Fibroblast of pulmonary artery (primary cell): ENCODE measurements at regions not wholly inside any gene's neighbourhood (a gene's known extent, or its start where the extent isn't known, plus 50 kb on each side); places are given as distances from the start of the nearest gene placed in this dataset.

ENCODE experiments used
- DNase-seq: peaks from one replicate; pipeline ENCODE4 v3.0.0-alpha.2; 2010; ENCODE audit warnings: low read depth
- H3K4me3 ChIP-seq: replicated peaks from 2 replicates; pipeline ENCODE4 v1.5.1; 2011; ENCODE audit warnings: low read depth, mild to moderate bottlenecking, control low read depth, low read length, moderate library complexity
- TF ChIP-seq, protein P1 (sequence below): IDR thresholded peaks from 2 replicates; pipeline ENCODE4 v1.5.1; 2011; ENCODE audit warnings: mild to moderate bottlenecking, control low read depth, low read length, inconsistent platforms; ENCODE audit errors: missing control alignments

DNA sequence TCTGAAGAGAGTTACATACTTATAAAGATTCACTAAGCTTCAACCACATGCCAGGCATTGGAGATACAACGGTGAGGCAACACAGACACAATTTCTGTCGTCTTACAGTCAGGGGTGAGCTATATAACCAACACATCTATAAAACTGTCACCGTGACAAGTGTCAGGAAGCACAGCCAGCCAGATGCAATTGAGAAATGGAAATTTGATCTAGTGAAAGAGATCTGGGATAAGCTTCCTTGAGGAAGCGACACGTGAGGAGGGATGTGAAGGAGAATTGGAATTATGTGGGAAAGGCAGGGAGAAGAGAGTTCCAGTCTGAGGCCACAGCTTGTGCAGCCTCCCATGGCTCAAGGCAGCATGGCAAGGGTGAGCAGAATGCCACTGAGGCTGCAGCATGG, 50.9 kb upstream of the ZNF354B start:
- no peak overlapping the region for H3K4me3 ChIP-seq
- TF ChIP-seq, protein P1, sequence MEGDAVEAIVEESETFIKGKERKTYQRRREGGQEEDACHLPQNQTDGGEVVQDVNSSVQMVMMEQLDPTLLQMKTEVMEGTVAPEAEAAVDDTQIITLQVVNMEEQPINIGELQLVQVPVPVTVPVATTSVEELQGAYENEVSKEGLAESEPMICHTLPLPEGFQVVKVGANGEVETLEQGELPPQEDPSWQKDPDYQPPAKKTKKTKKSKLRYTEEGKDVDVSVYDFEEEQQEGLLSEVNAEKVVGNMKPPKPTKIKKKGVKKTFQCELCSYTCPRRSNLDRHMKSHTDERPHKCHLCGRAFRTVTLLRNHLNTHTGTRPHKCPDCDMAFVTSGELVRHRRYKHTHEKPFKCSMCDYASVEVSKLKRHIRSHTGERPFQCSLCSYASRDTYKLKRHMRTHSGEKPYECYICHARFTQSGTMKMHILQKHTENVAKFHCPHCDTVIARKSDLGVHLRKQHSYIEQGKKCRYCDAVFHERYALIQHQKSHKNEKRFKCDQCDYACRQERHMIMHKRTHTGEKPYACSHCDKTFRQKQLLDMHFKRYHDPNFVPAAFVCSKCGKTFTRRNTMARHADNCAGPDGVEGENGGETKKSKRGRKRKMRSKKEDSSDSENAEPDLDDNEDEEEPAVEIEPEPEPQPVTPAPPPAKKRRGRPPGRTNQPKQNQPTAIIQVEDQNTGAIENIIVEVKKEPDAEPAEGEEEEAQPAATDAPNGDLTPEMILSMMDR, result no peak
- no peak for DNase-seq

DNA sequence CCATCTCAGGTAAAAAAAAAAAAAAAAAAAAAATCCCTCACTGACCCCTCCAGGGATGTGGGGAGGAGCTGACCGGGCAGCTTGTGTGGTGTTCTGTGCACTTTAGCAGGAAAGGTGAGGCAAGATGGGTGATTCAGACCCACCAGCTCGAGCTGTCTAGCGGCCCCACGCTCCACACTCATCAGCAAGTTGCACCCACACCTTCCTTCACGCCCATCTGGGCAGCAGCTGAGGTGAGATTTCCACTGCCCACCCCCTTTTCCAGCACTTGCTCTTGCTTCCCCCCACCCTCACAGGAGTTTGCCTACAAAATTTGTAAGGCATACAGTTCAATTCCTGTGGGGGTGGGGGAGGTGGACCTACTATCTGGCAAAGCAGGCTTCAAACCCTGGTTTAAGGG, 58.7 kb upstream of the ZNF354B start:
- H3K4me3 ChIP-seq, result no peak overlapping the region
- DNase-seq, result no peak
- TF ChIP-seq, protein P1, result no peak

DNA sequence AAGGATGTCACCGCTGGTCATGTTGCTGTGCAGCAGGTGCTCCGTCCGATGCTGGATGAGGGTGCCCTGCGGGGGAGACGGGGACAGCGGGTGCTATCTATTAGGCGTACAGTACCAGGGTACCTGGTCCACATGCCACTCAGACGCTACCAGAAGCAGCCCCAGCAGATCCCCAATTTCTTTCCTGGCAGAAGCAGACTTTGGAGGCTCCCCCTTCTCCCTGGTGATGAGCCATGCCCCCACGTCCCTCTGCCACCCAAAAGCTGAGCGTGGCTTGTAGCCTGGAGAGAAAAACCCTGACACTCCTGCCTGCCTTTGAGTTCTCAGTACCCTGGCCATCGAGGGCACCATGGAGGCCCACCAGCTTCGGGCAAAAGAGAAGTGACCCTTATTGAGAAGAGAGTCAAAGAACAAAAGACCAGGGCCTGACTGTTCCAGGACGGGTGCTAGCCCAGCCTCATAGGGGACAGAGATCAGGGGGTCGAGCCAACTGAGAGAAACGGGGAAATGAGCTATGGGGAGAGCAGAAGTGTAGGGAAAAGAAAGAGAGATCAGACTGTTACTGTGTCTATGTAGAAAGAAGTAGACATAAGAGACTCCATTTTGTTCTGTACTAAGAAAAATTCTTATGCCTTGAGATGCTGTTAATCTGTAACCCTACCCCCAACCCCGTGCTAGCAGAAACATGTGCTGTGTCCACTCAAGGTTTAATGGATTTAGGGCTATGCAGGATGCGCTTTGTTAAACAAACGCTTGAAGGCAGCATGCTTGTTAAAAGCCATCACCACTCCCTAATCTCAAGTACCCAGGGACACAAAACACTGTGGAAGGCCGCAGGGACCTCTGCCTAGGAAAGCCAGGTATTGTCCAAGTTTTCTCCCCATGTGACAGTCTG, 62.0 kb upstream of the ZNF354B start:
- TF ChIP-seq, protein P1, result no peak
- H3K4me3 ChIP-seq, result no peak overlapping the region
- DNase-seq, result no peak

DNA sequence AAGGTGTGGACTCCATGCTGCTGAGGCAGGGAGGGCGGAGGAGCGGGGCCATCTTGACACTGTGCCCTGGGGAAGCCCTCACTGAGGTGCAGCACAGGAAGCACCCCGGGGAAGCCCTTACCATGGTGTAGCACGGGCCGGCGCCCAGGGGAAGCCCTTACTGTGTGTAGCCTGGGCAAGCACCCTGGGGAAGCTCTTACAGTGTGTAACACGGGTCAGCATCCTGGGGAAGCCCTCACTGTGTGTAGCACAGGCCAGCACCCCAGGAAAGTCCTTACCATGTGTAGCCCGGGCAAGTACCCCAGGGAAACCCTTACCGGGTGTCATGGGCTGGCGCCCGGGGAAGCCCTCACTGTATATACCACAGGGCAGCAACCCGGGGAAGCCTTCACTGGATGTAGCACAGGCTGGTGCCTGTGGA, 62.6 kb upstream of the ZNF354B start:
- H3K4me3 ChIP-seq, result no peak overlapping the region
- TF ChIP-seq, protein P1, result no peak
- no peak for DNase-seq

DNA sequence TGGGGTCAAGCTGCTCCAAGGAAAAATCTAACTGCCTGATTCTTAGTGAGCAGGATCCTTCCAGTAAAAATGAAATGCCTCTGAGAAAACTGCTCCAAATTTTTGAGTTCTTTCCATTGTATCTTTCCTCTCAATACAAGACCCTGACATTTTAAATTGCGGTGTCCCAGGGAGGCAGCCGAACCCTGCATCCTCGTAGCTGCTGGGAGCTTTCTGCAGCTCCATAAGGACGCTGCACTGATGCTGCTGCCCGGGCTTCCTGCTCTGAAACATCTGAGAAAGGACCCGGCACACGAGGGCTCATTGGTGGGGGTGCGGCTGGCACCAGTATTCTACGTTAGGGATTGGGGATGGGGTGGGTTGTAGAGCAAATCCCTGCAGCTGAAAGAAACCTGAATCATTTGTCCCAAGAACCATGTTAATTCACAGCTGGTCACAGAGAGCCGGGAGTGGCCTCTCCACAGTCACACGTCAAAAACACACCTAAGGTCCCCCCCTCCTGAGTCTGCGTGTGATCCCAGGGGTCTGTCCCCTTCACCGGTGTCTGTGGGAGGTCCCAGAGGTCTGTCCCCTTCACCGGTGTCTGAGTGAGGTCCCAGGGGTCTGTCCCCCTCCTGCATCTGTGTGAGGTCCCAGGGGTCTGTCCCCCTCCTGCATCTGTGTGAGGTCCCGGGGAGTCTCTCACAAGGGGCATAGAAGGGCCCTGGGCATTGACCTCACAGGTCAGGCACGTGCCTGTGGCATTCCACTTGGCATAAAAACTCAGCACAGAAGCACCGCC, 63.4 kb upstream of the ZNF354B start:
- H3K4me3 ChIP-seq, result no peak overlapping the region
- no peak for DNase-seq
- TF ChIP-seq, protein P1, result no peak

DNA sequence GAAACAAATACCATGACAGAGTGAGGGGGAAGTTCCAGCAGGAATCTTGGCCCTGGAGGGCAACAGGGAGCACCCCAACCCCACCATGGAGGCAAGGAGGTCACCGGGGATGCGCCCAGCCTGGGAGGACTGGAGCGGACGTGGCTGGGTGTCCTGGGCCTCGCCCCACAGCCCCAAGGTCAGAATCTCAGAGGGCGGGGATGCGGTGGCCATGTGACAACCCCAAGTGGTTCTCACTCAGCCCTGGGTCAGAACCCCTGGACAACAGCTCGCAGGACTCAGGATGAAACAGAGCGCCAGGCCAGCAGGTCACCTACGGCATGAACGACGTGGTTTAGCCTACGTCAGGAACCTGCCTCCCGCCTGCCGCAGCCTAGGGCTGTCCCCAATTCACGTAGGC, 64.0 kb upstream of the ZNF354A start:
- no peak for DNase-seq
- H3K4me3 ChIP-seq, result no peak overlapping the region
- TF ChIP-seq, protein P1, result no peak
